ENCODE measurements at regions not wholly inside any gene's neighbourhood (a gene's known extent, or its start where the extent isn't known, plus 50 kb on each side); places are given as distances from the start of the nearest gene placed in this dataset.

GRCh38 chr9:2567922-2568321 is 53.7 kb upstream of the VLDLR start:
- no peak for DNase-seq (ENCODE audit: low spot score)
- no peak for FAIRE-seq

GRCh38 chr9:2568689-2569088 is 52.9 kb upstream of the VLDLR start:
- FAIRE-seq (no peak), DNase-seq (ENCODE audit: low spot score) (peak; percentile 35)

DNA sequence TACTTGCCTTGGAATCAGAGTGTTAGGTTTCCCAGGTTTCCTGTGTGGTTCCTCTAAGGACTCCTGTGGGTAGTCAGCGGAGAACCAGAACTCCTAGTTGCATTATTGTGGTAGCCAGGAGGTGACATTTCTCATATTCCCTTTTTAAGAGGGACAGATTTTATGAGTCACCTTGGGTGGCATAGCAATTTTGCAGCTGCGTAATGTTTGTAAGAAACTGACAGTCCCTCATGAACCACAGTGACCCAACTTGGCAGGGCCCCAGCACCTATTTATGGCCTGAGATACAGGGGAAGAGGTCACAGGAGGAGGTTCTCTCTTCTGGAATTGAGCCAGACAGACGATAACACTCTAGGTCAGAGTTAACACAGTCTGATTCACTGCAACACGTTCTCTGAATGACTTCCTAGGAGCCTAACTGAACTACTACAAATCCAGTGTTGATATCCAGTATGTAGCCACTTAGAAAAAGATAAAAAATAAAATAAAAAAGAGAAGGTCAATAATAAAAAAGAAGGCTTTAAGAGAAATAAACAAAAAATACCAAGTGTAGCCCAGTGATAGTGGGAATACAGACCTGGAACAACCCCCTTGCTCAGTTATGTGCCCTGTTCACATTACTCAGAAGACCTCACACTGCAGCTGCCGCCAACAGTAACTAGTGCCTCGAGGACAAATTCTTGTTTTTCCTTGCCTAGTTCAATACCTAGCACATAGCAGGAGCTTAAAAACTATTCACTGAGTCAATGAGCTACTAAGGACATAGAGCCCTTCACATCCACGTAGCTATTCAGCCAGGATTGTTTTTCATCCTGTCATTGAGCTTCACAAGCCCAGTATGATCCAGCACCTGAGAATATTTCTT is 50.7 kb upstream of the VLDLR start:
- DNase-seq (ENCODE audit: low spot score): peak; percentile 100
- peak; percentile 98 for FAIRE-seq
